CD14-positive monocyte (primary cell): ENCODE measurements at regions not wholly inside any gene's neighbourhood (a gene's known extent, or its start where the extent isn't known, plus 50 kb on each side); places are given as distances from the start of the nearest gene placed in this dataset.

Experiments
- DNase-seq, 3 donors: peaks; one replicate each; pipeline ENCODE4 v3.0.0-alpha.2; 2011 to 2022
- H2AFZ ChIP-seq: 2 replicates; pipeline ENCODE4 v1.6.0; 2012; ENCODE audit warnings: mild to moderate bottlenecking, low read depth, low read length, inconsistent platforms; ENCODE audit not compliant: insufficient read depth, poor library complexity, severe bottlenecking
- H3K27ac ChIP-seq, 2 donors: 1 replicate in 1 of 2; 2 replicates in 1 of 2; pipeline ENCODE4 v1.5.1; 2012 to 2013; ENCODE audit warnings: low read length in 2 of 2, control low read depth in 1 of 2, inconsistent platforms in 1 of 2, low read depth in 1 of 2, mild to moderate bottlenecking in 1 of 2
- H3K27me3 ChIP-seq, 2 donors: one replicate each; pipeline versions ENCODE4 v1.6.0 to v1.6.1; 2011 to 2013; ENCODE audit warnings: low read length in 2 of 2; ENCODE audit not compliant: control insufficient read depth in 2 of 2, insufficient read depth in 2 of 2
- H3K36me3 ChIP-seq, 2 donors: replicated peaks in 1 of 2; 1 replicate in 1 of 2; 2 replicates in 1 of 2; pipeline versions ENCODE4 v1.5.1 to v1.6.1; 2012 to 2013; ENCODE audit warnings: low read length in 2 of 2, control low read depth in 1 of 2, inconsistent platforms in 1 of 2, mild to moderate bottlenecking in 1 of 2; ENCODE audit not compliant: insufficient read depth in 2 of 2, control insufficient read depth in 1 of 2
- H3K4me1 ChIP-seq, 2 donors: 1 replicate in 1 of 2; 2 replicates in 1 of 2; pipeline versions ENCODE4 v1.5.1 to v1.6.1; 2012 to 2013; ENCODE audit warnings: low read length in 2 of 2, control low read depth in 1 of 2, inconsistent platforms in 1 of 2, mild to moderate bottlenecking in 1 of 2, moderate library complexity in 1 of 2; ENCODE audit not compliant: insufficient read depth in 2 of 2, control insufficient read depth in 1 of 2
- H3K4me2 ChIP-seq: replicated peaks from 2 replicates; pipeline ENCODE3; 2012; ENCODE audit warnings: low read length, moderate library complexity, mild to moderate bottlenecking; ENCODE audit not compliant: poor library complexity, severe bottlenecking; ENCODE audit errors: extremely low read depth
- H3K4me3 ChIP-seq, 3 experiments: fragments of 200-600 bp in 1 of 3; sonication (generic) in 1 of 3; replicated peaks in 1 of 3; 1 replicate in 2 of 3; 2 replicates in 1 of 3; pipeline ENCODE4 v1.5.1; 2011 to 2013; ENCODE audit warnings: low read length in 3 of 3, mild to moderate bottlenecking in 3 of 3, control low read depth in 2 of 3, low read depth in 2 of 3, inconsistent platforms in 1 of 3, moderate library complexity in 1 of 3
- H3K79me2 ChIP-seq: 2 replicates; pipeline ENCODE4 v1.6.0; 2012; ENCODE audit warnings: mild to moderate bottlenecking, control low read depth, inconsistent platforms, low read length, moderate library complexity; ENCODE audit not compliant: insufficient read depth
- H3K9ac ChIP-seq: 2 replicates; pipeline ENCODE4 v1.6.0; 2017; ENCODE audit warnings: low read length, mild to moderate bottlenecking; ENCODE audit not compliant: insufficient read depth, poor library complexity, severe bottlenecking
- H3K9me3 ChIP-seq, 2 donors: replicated peaks in 1 of 2; 1 replicate in 1 of 2; 2 replicates in 1 of 2; pipeline versions ENCODE4 v1.5.1 to v1.6.1; 2012 to 2013; ENCODE audit warnings: low read length in 2 of 2, control low read depth in 1 of 2; ENCODE audit not compliant: control insufficient read depth in 1 of 2, insufficient read depth in 1 of 2
- H4K20me1 ChIP-seq: 2 replicates; pipeline ENCODE4 v1.6.0; 2012; ENCODE audit warnings: mild to moderate bottlenecking, low read length, control low read depth, moderate library complexity; ENCODE audit not compliant: insufficient read depth
- H3K27ac Mint-ChIP-seq, 7 donors: one replicate each; pipeline ENCODE4 v1.8.0; 2020; ENCODE audit warnings: mild to moderate bottlenecking in 7 of 7, mixed read lengths in 7 of 7, moderate library complexity in 6 of 7, inconsistent platforms in 2 of 7
- H3K27me3 Mint-ChIP-seq, 3 donors: one replicate each; pipeline ENCODE4 v1.8.0; 2021 to 2022; ENCODE audit warnings: low read depth in 3 of 3, mild to moderate bottlenecking in 3 of 3, mixed read lengths in 3 of 3, moderate library complexity in 3 of 3, inconsistent platforms in 1 of 3
- H3K36me3 Mint-ChIP-seq, 2 donors: one replicate each; pipeline ENCODE4 v1.8.0; 2020; ENCODE audit warnings: mixed read lengths in 2 of 2, inconsistent platforms in 1 of 2, mild to moderate bottlenecking in 1 of 2
- H3K4me1 Mint-ChIP-seq: one replicate; pipeline ENCODE4 v1.8.0; 2020; ENCODE audit warnings: mild to moderate bottlenecking, mixed read lengths
- H3K4me3 Mint-ChIP-seq, 2 donors: one replicate each; pipeline ENCODE4 v1.8.0; 2020; ENCODE audit warnings: mild to moderate bottlenecking in 2 of 2, mixed read lengths in 2 of 2, moderate library complexity in 1 of 2
- H3K9me3 Mint-ChIP-seq, 7 donors: one replicate each; pipeline ENCODE4 v1.8.0; 2020 to 2022; ENCODE audit warnings: mixed read lengths in 7 of 7, mild to moderate bottlenecking in 6 of 7, moderate library complexity in 6 of 7, inconsistent platforms in 2 of 7
- CTCF ChIP-seq: fragments of 200-600 bp; IDR thresholded peaks from one replicate; pipeline ENCODE4 v1.8.0; 2022; ENCODE audit warnings: antibody characterized with exemption, mild to moderate bottlenecking
- WGBS: methylation state at CpG from one replicate; pipeline ENCODE4 v1.1.5; 2013; ENCODE audit warnings: missing lambda C conversion rate; ENCODE audit not compliant: insufficient coverage; 5-methylcytosine and 5-hydroxymethylcytosine counted together
- intact Hi-C, 2 donors: fragments of 100-400 bp; cut with micrococcal nuclease; formaldehyde crosslinking; loops; one replicate each; pipeline versions ENCODE4 v1.15.0 to v1.15.1; 2023

- no peak for DNase-seq
- Histone ChIP-seq H3K36me3 (no peaks in the 10 kb centered on the region), H3K4me1 (no peaks in the 10 kb centered on the region), H3K9ac (no peak overlapping the region), H3K9me3 (peaks cover under 1 to 10% of the 10 kb centered on the region in 2 donors), H3K79me2 (no peaks in the 10 kb centered on the region), H4K20me1 (no peaks in the 10 kb centered on the region), H3K4me2 (no peak overlapping the region), H3K27ac (no peak overlapping the region), H3K27me3 (no peaks in the 10 kb centered on the region), H2AFZ (no peak overlapping the region), H3K4me3 (no peak overlapping the region)
- no peak overlapping the region for H3K27ac Mint-ChIP-seq
- no CpG with 5 or more reads among the region's 1 CpG for WGBS
- H3K4me1 Mint-ChIP-seq: no peaks in the 10 kb centered on the region
- intact Hi-C loops: no loop called here
- no peak for TF ChIP-seq CTCF
- no peak overlapping the region for H3K4me3 Mint-ChIP-seq
- H3K27me3 Mint-ChIP-seq: no peaks in the 10 kb centered on the region
- H3K9me3 Mint-ChIP-seq: peaks cover 0 to 12% (median 5%) of the 10 kb centered on the region in 7 donors
- no peaks in the 10 kb centered on the region for H3K36me3 Mint-ChIP-seq
Measured at GRCh38 chr5:126014676-126015075, 408.5 kb upstream of the GRAMD2B start.

GRCh38 chr5:126015235-126016181 lies 407.7 kb upstream of the GRAMD2B start:
- Histone ChIP-seq H3K4me3 (no peak overlapping the region), H3K9me3 (peaks cover 0 to 12% of the 10 kb centered on the region in 2 donors), H3K4me1 (no peaks in the 10 kb centered on the region), H3K27me3 (no peaks in the 10 kb centered on the region), H4K20me1 (no peaks in the 10 kb centered on the region), H3K4me2 (no peak overlapping the region), H3K9ac (no peak overlapping the region), H3K27ac (no peak overlapping the region), H3K79me2 (no peaks in the 10 kb centered on the region), H3K36me3 (no peaks in the 10 kb centered on the region), H2AFZ (no peak overlapping the region)
- Mint-ChIP-seq H3K36me3 (no peaks in the 10 kb centered on the region), H3K9me3 (peaks cover 1 to 13% (median 5%) of the 10 kb centered on the region in 7 donors), H3K27me3 (no peaks in the 10 kb centered on the region), H3K4me1 (no peaks in the 10 kb centered on the region), H3K27ac (no peak overlapping the region), H3K4me3 (no peak overlapping the region)
- DNase-seq: no peak
- 100% methylated on average over 1 of the region's 8 CpGs for WGBS
- intact Hi-C loops: no loop called here
- TF ChIP-seq CTCF: no peak
